ENCODE measurements at regions not wholly inside any gene's neighbourhood (a gene's known extent, or its start where the extent isn't known, plus 50 kb on each side); places are given as distances from the start of the nearest gene placed in this dataset.

GRCh38 chr5:4981608-4982007 lies 158.5 kb upstream of the ADAMTS16 start:
- DNase-seq: no peak

- DNase-seq: no peak
Measured at GRCh38 chr5:4983701-4984100, 156.4 kb upstream of the ADAMTS16 start.

- no peak for DNase-seq
Measured at GRCh38 chr5:4984461-4984860, 155.7 kb upstream of the ADAMTS16 start.

- no peak for DNase-seq
Measured at GRCh38 chr5:4987431-4987830, 152.7 kb upstream of the ADAMTS16 start.

GRCh38 chr5:4989118-4989517 lies 151.0 kb upstream of the ADAMTS16 start:
- DNase-seq: no peak

- DNase-seq: no peak
Measured at GRCh38 chr5:4990017-4990416, 150.1 kb upstream of the ADAMTS16 start.

- DNase-seq: no peak
Measured at GRCh38 chr5:4990462-4990861, 149.7 kb upstream of the ADAMTS16 start.

GRCh38 chr5:4991925-4992324 lies 148.2 kb upstream of the ADAMTS16 start:
- no peak for DNase-seq

- no peak for DNase-seq
Measured at GRCh38 chr5:4995014-4995413, 145.1 kb upstream of the ADAMTS16 start.

GRCh38 chr5:5005353-5005752 lies 134.8 kb upstream of the ADAMTS16 start:
- no peak for DNase-seq

GRCh38 chr5:5006548-5006947 lies 133.6 kb upstream of the ADAMTS16 start:
- DNase-seq: no peak

GRCh38 chr5:5009240-5009639 lies 130.9 kb upstream of the ADAMTS16 start:
- no peak for DNase-seq

- no peak for DNase-seq
Measured at GRCh38 chr5:5011151-5011550, 129.0 kb upstream of the ADAMTS16 start.

GRCh38 chr5:5014586-5015235 lies 125.4 kb upstream of the ADAMTS16 start:
- no peak for DNase-seq

GRCh38 chr5:5017827-5018577 lies 122.1 kb upstream of the ADAMTS16 start:
- DNase-seq: no peak

- no peak for DNase-seq
Measured at GRCh38 chr5:5018578-5018970, 121.6 kb upstream of the ADAMTS16 start.

GRCh38 chr5:5021436-5021835 lies 118.7 kb upstream of the ADAMTS16 start:
- DNase-seq: no peak

- DNase-seq: no peak
Measured at GRCh38 chr5:5025098-5025773, 114.9 kb upstream of the ADAMTS16 start.

- DNase-seq: no peak
Measured at GRCh38 chr5:5025774-5026408, 114.2 kb upstream of the ADAMTS16 start.

GRCh38 chr5:5026409-5026785 lies 113.7 kb upstream of the ADAMTS16 start:
- DNase-seq: no peak

GRCh38 chr5:5031665-5032064 lies 108.5 kb upstream of the ADAMTS16 start:
- DNase-seq: no peak

GRCh38 chr5:5037674-5038073 lies 102.5 kb upstream of the ADAMTS16 start:
- DNase-seq: no peak

- DNase-seq: no peak
Measured at GRCh38 chr5:5039918-5040317, 100.2 kb upstream of the ADAMTS16 start.

- DNase-seq: no peak
Measured at GRCh38 chr5:5040712-5041111, 99.4 kb upstream of the ADAMTS16 start.

Measured in CD4-positive, alpha-beta T cell treated with Interleukin-21 for 1 hour (primary cell).